ENCODE measurements at regions not wholly inside any gene's neighbourhood (a gene's known extent, or its start where the extent isn't known, plus 50 kb on each side); places are given as distances from the start of the nearest gene placed in this dataset.

GRCh38 chr2:173652767-173653431, 298.2 kb downstream of the CDCA7 start:
- ChIA-PET POLR2A (no interaction called here), CTCF (no interaction called here)
- no peak overlapping the region for H3K27ac Mint-ChIP-seq
- no peaks in the 10 kb centered on the region for H3K36me3 Mint-ChIP-seq
- H3K27me3 Mint-ChIP-seq (ENCODE audit: low read depth) = no peaks in the 10 kb centered on the region
- DNase-seq (ENCODE audit: low spot score) (no peak), ATAC-seq (no peak)
- TF ChIP-seq E2F1 (CRISPR knock-in tag; IDR thresholded peaks at IDR 0.05) = no peak
- TF ChIP-seq FOXK1 (CRISPR knock-in tag; IDR thresholded peaks at IDR 0.05) = no peak
- TF ChIP-seq GRHL2 (CRISPR knock-in tag; IDR thresholded peaks at IDR 0.05; ENCODE audit: insufficient replicate concordance, severe bottlenecking) = no peak
- TF ChIP-seq HMGXB4 (CRISPR knock-in tag; IDR thresholded peaks at IDR 0.05) = no peak
- no peak for TF ChIP-seq ZNF317 (CRISPR knock-in tag; IDR thresholded peaks at IDR 0.05; ENCODE audit: borderline replicate concordance, low read depth)
- TF ChIP-seq FOXP1 (CRISPR knock-in tag; IDR thresholded peaks at IDR 0.05; ENCODE audit: borderline replicate concordance) = no peak
- no peak for TF ChIP-seq TP53 (CRISPR knock-in tag; IDR thresholded peaks at IDR 0.05)
- TF ChIP-seq JAZF1 (CRISPR knock-in tag; IDR thresholded peaks at IDR 0.05) = no peak
- TF ChIP-seq CREM (CRISPR knock-in tag; IDR thresholded peaks at IDR 0.05) = no peak
- TF ChIP-seq ERG (CRISPR knock-in tag; IDR thresholded peaks at IDR 0.05) = no peak
- no peak for TF ChIP-seq OVOL2 (CRISPR knock-in tag; IDR thresholded peaks at IDR 0.05; ENCODE audit: borderline replicate concordance)
- TF ChIP-seq ZSCAN18 (CRISPR knock-in tag; IDR thresholded peaks at IDR 0.05) = no peak
- TF ChIP-seq STAT6 (CRISPR knock-in tag; conservative IDR thresholded peaks at IDR 0.05; ENCODE audit: low read depth) = no peak
- no peak for TF ChIP-seq ZNF416 (CRISPR knock-in tag; IDR thresholded peaks at IDR 0.05)
- TF ChIP-seq HMGA2 (CRISPR knock-in tag; IDR thresholded peaks at IDR 0.05) = no peak
- no peak overlapping the region for H3K4me3 Mint-ChIP-seq
- peaks cover 21% of the 10 kb centered on the region for H3K4me1 Mint-ChIP-seq
- H3K9me3 Mint-ChIP-seq = peaks cover 3% of the 10 kb centered on the region; the same call in 1 of the 2 replicates

- no peak for TF ChIP-seq OVOL2 (CRISPR knock-in tag; IDR thresholded peaks at IDR 0.05; ENCODE audit: borderline replicate concordance)
- no peak for TF ChIP-seq SOX15 (CRISPR knock-in tag; IDR thresholded peaks at IDR 0.05)
- POLR2A ChIA-PET = no interaction called here
- no peak overlapping the region for H3K4me3 Mint-ChIP-seq
- CTCF ChIA-PET = no interaction called here
- H3K9me3 Mint-ChIP-seq = peaks cover 3% of the 10 kb centered on the region; the same call in 1 of the 2 replicates
- ATAC-seq = no peak
- DNase-seq (ENCODE audit: low spot score) = no peak
- H3K27me3 Mint-ChIP-seq (ENCODE audit: low read depth) = no peaks in the 10 kb centered on the region
- H3K27ac Mint-ChIP-seq = no peak overlapping the region
- peaks cover 18% of the 10 kb centered on the region for H3K4me1 Mint-ChIP-seq
- H3K36me3 Mint-ChIP-seq = no peaks in the 10 kb centered on the region
These were observed 298.7 kb downstream of the CDCA7 start for GRCh38 chr2:173653432-173653805.

All from WTC11 (cell line).